ENCODE measurements at regions not wholly inside any gene's neighbourhood (a gene's known extent, or its start where the extent isn't known, plus 50 kb on each side); places are given as distances from the start of the nearest gene placed in this dataset.

DNA sequence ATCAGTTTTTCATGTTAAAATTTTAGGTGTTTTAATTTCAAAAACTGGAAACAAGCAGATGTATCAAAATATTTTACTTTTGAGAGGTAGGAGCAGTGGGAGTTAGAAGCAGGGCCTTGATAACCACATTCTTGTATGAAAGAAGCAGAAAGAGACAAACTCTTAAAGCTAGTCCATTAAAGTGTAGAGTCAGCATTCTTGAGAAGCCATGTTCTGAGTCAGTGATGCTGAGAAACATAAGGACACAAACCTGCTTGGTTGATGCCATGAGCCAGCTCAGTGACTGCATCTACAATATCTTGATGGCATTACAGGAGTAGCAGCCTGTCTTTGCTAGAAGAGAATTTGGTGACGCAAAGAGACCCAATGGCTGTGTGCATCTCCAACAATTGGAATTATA is 826.1 kb upstream of the CTNND2 start:
- no peaks in the 10 kb centered on the region for H3K27me3 ChIP-seq (ENCODE audit: insufficient read depth in 3 of 3, low read length in 2 of 3)
- H3K9me3 ChIP-seq: peaks cover 14% of the 10 kb centered on the region
- DNase-seq (no peak), ATAC-seq (no peak)
- WGBS, 3 donors: 99 to 100% (median 100%) methylated on average over 1 of the region's 1 CpG
- TF ChIP-seq, protein P1, sequence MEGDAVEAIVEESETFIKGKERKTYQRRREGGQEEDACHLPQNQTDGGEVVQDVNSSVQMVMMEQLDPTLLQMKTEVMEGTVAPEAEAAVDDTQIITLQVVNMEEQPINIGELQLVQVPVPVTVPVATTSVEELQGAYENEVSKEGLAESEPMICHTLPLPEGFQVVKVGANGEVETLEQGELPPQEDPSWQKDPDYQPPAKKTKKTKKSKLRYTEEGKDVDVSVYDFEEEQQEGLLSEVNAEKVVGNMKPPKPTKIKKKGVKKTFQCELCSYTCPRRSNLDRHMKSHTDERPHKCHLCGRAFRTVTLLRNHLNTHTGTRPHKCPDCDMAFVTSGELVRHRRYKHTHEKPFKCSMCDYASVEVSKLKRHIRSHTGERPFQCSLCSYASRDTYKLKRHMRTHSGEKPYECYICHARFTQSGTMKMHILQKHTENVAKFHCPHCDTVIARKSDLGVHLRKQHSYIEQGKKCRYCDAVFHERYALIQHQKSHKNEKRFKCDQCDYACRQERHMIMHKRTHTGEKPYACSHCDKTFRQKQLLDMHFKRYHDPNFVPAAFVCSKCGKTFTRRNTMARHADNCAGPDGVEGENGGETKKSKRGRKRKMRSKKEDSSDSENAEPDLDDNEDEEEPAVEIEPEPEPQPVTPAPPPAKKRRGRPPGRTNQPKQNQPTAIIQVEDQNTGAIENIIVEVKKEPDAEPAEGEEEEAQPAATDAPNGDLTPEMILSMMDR (IDR thresholded peaks at IDR 0.05): no peak
- intact Hi-C loops (cut with DNase I): no loop called here
- H3K4me3 ChIP-seq: no peak overlapping the region
- no peak overlapping the region for H3K27ac ChIP-seq
- no peaks in the 10 kb centered on the region for H3K4me1 ChIP-seq
- no peaks in the 10 kb centered on the region for H3K36me3 ChIP-seq (ENCODE audit: insufficient read depth in 1 of 2, low read depth in 1 of 2)

DNA sequence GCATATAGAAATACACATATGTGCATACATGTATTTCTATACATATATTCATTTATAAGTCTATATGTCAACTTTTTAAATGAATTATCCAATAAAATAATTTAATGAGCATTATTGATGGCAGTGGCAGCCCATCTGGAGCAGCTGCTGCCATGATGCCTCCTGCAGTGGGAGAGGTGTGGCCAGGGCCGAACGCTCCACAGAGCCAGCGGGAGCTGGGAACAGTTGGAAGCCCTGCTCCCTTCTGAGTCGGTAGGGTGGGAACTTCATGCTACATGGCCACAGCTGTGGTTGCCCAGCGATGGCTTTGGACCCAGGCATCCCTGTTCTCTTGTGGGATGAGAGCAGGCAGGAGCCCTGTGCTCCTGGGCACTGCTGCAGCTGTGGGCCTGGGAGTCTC is 812.4 kb upstream of the CTNND2 start:
- ATAC-seq (no peak), DNase-seq (no peak)
- Histone ChIP-seq H3K36me3 (ENCODE audit: insufficient read depth in 1 of 2, low read depth in 1 of 2) (no peaks in the 10 kb centered on the region), H3K27me3 (ENCODE audit: insufficient read depth in 3 of 3, low read length in 2 of 3) (no peaks in the 10 kb centered on the region), H3K4me1 (no peaks in the 10 kb centered on the region), H3K9me3 (no peaks in the 10 kb centered on the region), H3K27ac (no peak overlapping the region), H3K4me3 (no peak overlapping the region)
- TF ChIP-seq, protein P1 (IDR thresholded peaks at IDR 0.05): no peak
- WGBS, 3 donors: 82 to 94% (median 89%) methylated on average over 4 to 5 of the region's 5 CpGs
- intact Hi-C loops (cut with DNase I): no loop called here

DNA sequence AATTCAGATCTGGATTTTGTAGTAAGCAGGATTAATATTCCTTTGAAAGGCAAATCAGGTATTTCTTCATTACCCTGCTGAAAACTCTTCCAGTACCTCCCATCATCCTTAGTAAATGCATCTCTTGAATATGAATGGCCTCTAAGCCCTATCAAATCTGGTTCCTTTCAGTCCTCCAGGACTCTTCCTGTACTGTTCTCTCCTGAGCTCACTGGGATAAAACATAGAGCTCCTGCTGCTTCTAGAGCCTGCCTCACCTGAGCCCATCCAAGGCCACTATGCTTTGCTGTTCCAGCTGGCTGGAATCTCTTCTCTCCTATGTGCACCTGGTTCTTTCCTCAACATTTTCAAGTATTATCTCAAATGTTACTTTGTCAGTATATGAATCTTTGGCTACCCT is 803.3 kb upstream of the CTNND2 start:
- TF ChIP-seq, protein P1 (IDR thresholded peaks at IDR 0.05): no peak
- no peak for ATAC-seq
- no peak overlapping the region for H3K4me3 ChIP-seq
- no peaks in the 10 kb centered on the region for H3K9me3 ChIP-seq
- DNase-seq: no peak
- intact Hi-C loops (cut with DNase I): no loop called here
- H3K4me1 ChIP-seq: no peaks in the 10 kb centered on the region
- no peak overlapping the region for H3K27ac ChIP-seq
- H3K36me3 ChIP-seq (ENCODE audit: insufficient read depth in 1 of 2, low read depth in 1 of 2): no peaks in the 10 kb centered on the region
- H3K27me3 ChIP-seq (ENCODE audit: insufficient read depth in 3 of 3, low read length in 2 of 3): no peaks in the 10 kb centered on the region

DNA sequence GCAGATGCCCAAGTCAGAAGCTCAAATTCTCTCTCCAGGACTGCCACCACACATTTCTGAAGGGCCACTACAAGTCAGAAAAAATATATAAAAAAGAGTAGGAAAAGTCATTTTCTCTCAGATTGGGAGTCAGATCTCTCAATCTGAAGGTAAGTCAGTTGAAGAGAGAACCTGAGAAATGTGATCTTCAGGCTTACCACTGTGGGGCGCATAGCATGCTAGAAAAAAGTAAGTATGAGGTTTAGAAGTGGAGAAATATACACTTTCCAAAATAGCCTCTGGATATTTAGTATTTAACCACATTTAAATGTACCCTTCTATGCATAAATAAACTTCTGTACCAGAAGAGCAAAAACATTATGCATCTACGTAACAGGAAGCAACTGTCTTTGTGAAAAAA is 800.7 kb upstream of the CTNND2 start:
- Histone ChIP-seq H3K36me3 (ENCODE audit: insufficient read depth in 1 of 2, low read depth in 1 of 2) (no peaks in the 10 kb centered on the region), H3K27me3 (ENCODE audit: insufficient read depth in 3 of 3, low read length in 2 of 3) (no peaks in the 10 kb centered on the region), H3K9me3 (no peaks in the 10 kb centered on the region), H3K4me3 (no peak overlapping the region), H3K4me1 (no peaks in the 10 kb centered on the region), H3K27ac (no peak overlapping the region)
- WGBS, 3 donors: 61 to 73% (median 67%) methylated on average over 2 of the region's 2 CpGs
- TF ChIP-seq, protein P1 (IDR thresholded peaks at IDR 0.05): no peak
- no peak for ATAC-seq
- DNase-seq: no peak
- intact Hi-C loops (cut with DNase I): no loop called here

DNA sequence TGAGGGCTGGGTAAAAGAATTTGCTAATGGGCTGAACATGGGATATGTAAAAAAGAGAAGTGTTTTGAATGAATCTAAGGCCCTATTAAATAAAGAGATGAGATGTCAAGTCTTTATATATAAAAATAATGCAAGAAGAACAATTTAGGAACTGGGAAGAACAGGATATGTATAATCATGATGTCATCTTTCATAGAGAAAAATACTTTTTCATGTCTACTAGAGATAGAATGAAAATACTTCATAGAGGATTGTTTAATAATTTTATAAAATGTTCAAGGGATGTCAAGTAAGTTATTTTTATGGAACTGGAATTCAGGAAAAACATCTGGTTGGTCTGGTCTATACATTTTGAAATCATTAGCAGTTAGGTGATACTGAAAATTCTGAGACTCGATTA is 799.0 kb upstream of the CTNND2 start:
- 82 to 92% (median 88%) methylated on average over 1 of the region's 1 CpG for WGBS, 3 donors

More for the DNA sequence above, 799.0 kb upstream of the CTNND2 start:
- DNase-seq (no peak), ATAC-seq (no peak)
- Histone ChIP-seq H3K36me3 (ENCODE audit: insufficient read depth in 1 of 2, low read depth in 1 of 2) (no peaks in the 10 kb centered on the region), H3K27me3 (ENCODE audit: insufficient read depth in 3 of 3, low read length in 2 of 3) (no peaks in the 10 kb centered on the region), H3K27ac (no peak overlapping the region), H3K4me3 (no peak overlapping the region), H3K4me1 (no peaks in the 10 kb centered on the region), H3K9me3 (no peaks in the 10 kb centered on the region)
- TF ChIP-seq, protein P1 (IDR thresholded peaks at IDR 0.05): no peak
- intact Hi-C loops (cut with DNase I): no loop called here
